B cell (primary cell): ENCODE measurements at regions not wholly inside any gene's neighbourhood (a gene's known extent, or its start where the extent isn't known, plus 50 kb on each side); places are given as distances from the start of the nearest gene placed in this dataset.

Experiments used
- ATAC-seq: fragments of 200-7000 bp; cut with Tn5 transposase; one replicate; pipeline ENCODE4 v1.10.0; 2021; ENCODE audit warnings: low read depth, mild to moderate bottlenecking, moderate number of reproducible peaks, moderate library complexity
- CTCF ChIA-PET: fragments of 350-600 bp; sonication (Branson Sonifier 250); formaldehyde crosslinking; loops from one replicate; lab custom pipeline; 2021; ENCODE audit warnings: antibody characterized with exemption, inconsistent platforms; lab: Charles Lee
- POLR2A ChIA-PET: fragments of 350-600 bp; sonication (Branson Sonifier 250); formaldehyde crosslinking; loops from one replicate; lab custom pipeline; 2021; ENCODE audit warnings: antibody characterized with exemption; lab: Charles Lee
- DNase-seq: peaks from one replicate; pipeline ENCODE4 v3.0.0; 2013
- H2AFZ ChIP-seq: 2 replicates; pipeline ENCODE4 v1.6.1; 2012; ENCODE audit warnings: mild to moderate bottlenecking, low read depth, low read length; ENCODE audit not compliant: insufficient read depth, poor library complexity, severe bottlenecking
- H3K27ac ChIP-seq, 2 donors: 1 replicate in 1 of 2; 2 replicates in 1 of 2; pipeline ENCODE4 v1.5.1; 2012 to 2013; ENCODE audit warnings: low read length in 2 of 2, mild to moderate bottlenecking in 2 of 2, moderate library complexity in 1 of 2
- H3K27me3 ChIP-seq, 4 experiments: fragments of 200-600 bp in 1 of 4; sonication (generic) in 1 of 4; replicated peaks in 1 of 4; 1 replicate in 2 of 4; 2 replicates in 2 of 4; pipeline versions ENCODE4 v1.6.1 to v1.7.0; 2013 to 2016; ENCODE audit warnings: low read length in 3 of 4, mild to moderate bottlenecking in 2 of 4, mixed read lengths in 1 of 4, moderate library complexity in 1 of 4; ENCODE audit not compliant: insufficient read depth in 4 of 4, control insufficient read depth in 3 of 4; ENCODE audit errors: control extremely low read depth in 1 of 4
- H3K36me3 ChIP-seq, 2 experiments: replicated peaks in 1 of 2; 1 replicate in 1 of 2; 2 replicates in 1 of 2; pipeline versions ENCODE4 v1.6.1 to v1.7.1; 2013; ENCODE audit warnings: low read length in 1 of 2; ENCODE audit not compliant: insufficient read depth in 2 of 2, control insufficient read depth in 1 of 2; ENCODE audit errors: control extremely low read depth in 1 of 2, extremely low read depth in 1 of 2
- H3K4me1 ChIP-seq, 2 donors: fragments of 200-600 bp in 1 of 2; sonication (generic) in 1 of 2; 1 replicate in 1 of 2; 2 replicates in 1 of 2; pipeline versions ENCODE4 v1.5.1 to v1.6.1; 2013 to 2017; ENCODE audit warnings: low read length in 2 of 2; ENCODE audit not compliant: control insufficient read depth in 2 of 2, insufficient read depth in 2 of 2
- H3K4me2 ChIP-seq: replicated peaks from 2 replicates; pipeline ENCODE3; 2012; ENCODE audit warnings: mild to moderate bottlenecking, low read depth, low read length; ENCODE audit not compliant: poor library complexity, severe bottlenecking
- H3K4me3 ChIP-seq, 5 experiments: fragments of 200-600 bp in 1 of 5; sonication (generic) in 1 of 5; 1 replicate in 3 of 5; 2 replicates in 2 of 5; pipeline versions ENCODE4 v1.5.1 to v1.7.0; 2011 to 2016; ENCODE audit warnings: low read length in 4 of 5, mild to moderate bottlenecking in 4 of 5, low read depth in 2 of 5, control low read depth in 1 of 5, moderate library complexity in 1 of 5; ENCODE audit not compliant: insufficient read depth in 1 of 5; ENCODE audit errors: control extremely low read depth in 1 of 5, extremely low read depth in 1 of 5
- H3K79me2 ChIP-seq: fragments of 200-600 bp; sonication (generic); one replicate; pipeline ENCODE4 v1.6.0; 2016; ENCODE audit warnings: low read length; ENCODE audit not compliant: control insufficient read depth, insufficient read depth
- H3K9ac ChIP-seq: fragments of 200-600 bp; sonication (generic); 2 replicates; pipeline ENCODE4 v1.6.1; 2017; ENCODE audit warnings: mild to moderate bottlenecking, low read length, moderate library complexity
- H3K9me3 ChIP-seq, 3 donors: one replicate each; pipeline versions ENCODE4 v1.6.1 to v1.7.1; 2013; ENCODE audit warnings: low read length in 2 of 3; ENCODE audit not compliant: control insufficient read depth in 2 of 3, insufficient read depth in 1 of 3; ENCODE audit errors: control extremely low read depth in 1 of 3
- H4K20me1 ChIP-seq: 2 replicates; pipeline ENCODE4 v1.6.0; 2012; ENCODE audit warnings: mild to moderate bottlenecking, low read length; ENCODE audit not compliant: insufficient read depth, control insufficient read depth, poor library complexity, severe bottlenecking
- H3K27ac Mint-ChIP-seq: one replicate; pipeline ENCODE4 v1.8.0; 2021; ENCODE audit warnings: mixed read lengths
- H3K27me3 Mint-ChIP-seq: one replicate; pipeline ENCODE4 v1.8.0; 2021; ENCODE audit warnings: mixed read lengths
- H3K4me1 Mint-ChIP-seq: one replicate; pipeline ENCODE4 v1.8.0; 2021; ENCODE audit warnings: mixed read lengths
- H3K4me3 Mint-ChIP-seq: one replicate; pipeline ENCODE4 v1.8.0; 2021; ENCODE audit warnings: mixed read lengths
- H3K9me3 Mint-ChIP-seq: one replicate; pipeline ENCODE4 v1.8.0; 2022; ENCODE audit warnings: mixed read lengths; ENCODE audit not compliant: insufficient read depth
- EZH2 ChIP-seq: IDR thresholded peaks from 2 replicates; pipeline ENCODE4 v1.6.1; 2012; ENCODE audit warnings: borderline replicate concordance, low read depth, mild to moderate bottlenecking, moderate library complexity, low read length; ENCODE audit not compliant: insufficient read depth, poor library complexity, severe bottlenecking
- WGBS: methylation state at CpG from one replicate; pipeline ENCODE4 v1.1.5; 2013; ENCODE audit warnings: missing lambda C conversion rate; ENCODE audit not compliant: insufficient coverage; 5-methylcytosine and 5-hydroxymethylcytosine counted together
- intact Hi-C: fragments of 100-400 bp; cut with micrococcal nuclease; formaldehyde crosslinking; loops from one replicate; pipeline ENCODE4 v1.10.0; 2022
- TF ChIP-seq, protein P1 (sequence below): fragments of 200-600 bp; IDR thresholded peaks from one replicate; pipeline ENCODE4 v1.8.0; 2022; ENCODE audit warnings: antibody characterized with exemption, mild to moderate bottlenecking

DNA sequence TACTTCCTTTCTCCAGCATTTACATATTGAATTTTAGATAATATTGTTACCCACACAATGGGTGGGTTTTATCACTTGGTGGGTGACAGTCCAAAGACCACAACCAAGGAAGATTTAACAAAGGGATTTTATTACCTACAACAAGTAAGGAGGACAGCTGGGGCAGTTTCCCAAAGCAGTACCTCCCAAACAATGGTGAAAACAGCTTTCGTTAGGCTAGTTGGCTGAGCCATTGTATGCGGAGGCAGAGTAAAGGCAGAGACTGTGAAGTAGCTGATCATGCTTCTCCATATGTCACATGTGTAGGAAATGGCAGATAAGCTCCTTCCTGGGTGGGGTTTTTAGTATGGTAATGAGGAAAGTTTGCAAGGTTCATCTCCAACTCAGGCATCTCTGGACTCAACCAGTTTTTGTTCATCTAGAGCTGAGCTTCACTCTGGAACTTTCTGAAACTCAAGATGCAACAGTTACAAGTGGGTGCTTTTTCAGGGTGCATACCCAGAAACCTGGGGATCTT, 104.3 kb upstream of the PSMD7 start:
- 83% methylated on average over 2 of the region's 2 CpGs for WGBS

DNA sequence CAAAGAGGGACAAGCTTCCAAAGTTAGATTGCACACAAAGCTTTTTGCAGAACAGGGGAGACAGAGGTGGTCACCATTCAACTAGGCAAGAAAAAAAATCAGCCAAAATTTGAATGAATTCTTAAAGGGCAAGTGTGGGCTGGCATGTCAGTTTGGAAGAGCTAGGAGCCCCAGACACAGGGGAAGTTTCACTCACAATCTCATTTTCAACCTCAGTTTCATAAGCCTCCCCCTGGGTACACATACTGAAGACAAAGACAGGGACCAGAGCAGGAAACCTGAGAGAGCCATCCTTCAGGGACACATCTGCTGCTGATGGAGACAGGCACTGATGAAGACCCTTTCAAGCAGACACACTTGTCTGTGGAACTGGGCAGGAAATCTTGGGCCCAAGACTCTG, 106.3 kb upstream of the PSMD7 start:
- POLR2A ChIA-PET, result no interaction called here

More for the DNA sequence above, 104.3 kb upstream of the PSMD7 start:
- ATAC-seq (no peak), DNase-seq (no peak)
- Histone ChIP-seq H3K9me3 (peaks cover 0 to 2% (median 0%) of the 10 kb centered on the region in 3 donors), H3K4me2 (no peak overlapping the region), H4K20me1 (no peaks in the 10 kb centered on the region), H3K79me2 (no peaks in the 10 kb centered on the region), H2AFZ (no peak overlapping the region), H3K27me3 (no peaks in the 10 kb centered on the region), H3K27ac (no peak overlapping the region), H3K36me3 (no peaks in the 10 kb centered on the region), H3K9ac (no peak overlapping the region), H3K4me3 (no peak overlapping the region), H3K4me1 (no peaks in the 10 kb centered on the region)
- Mint-ChIP-seq H3K4me3 (no peak overlapping the region), H3K9me3 (no peaks in the 10 kb centered on the region), H3K27ac (no peak overlapping the region), H3K27me3 (peaks cover 14% of the 10 kb centered on the region), H3K4me1 (no peaks in the 10 kb centered on the region)
- TF ChIP-seq EZH2, result no peak
- TF ChIP-seq, protein P1, sequence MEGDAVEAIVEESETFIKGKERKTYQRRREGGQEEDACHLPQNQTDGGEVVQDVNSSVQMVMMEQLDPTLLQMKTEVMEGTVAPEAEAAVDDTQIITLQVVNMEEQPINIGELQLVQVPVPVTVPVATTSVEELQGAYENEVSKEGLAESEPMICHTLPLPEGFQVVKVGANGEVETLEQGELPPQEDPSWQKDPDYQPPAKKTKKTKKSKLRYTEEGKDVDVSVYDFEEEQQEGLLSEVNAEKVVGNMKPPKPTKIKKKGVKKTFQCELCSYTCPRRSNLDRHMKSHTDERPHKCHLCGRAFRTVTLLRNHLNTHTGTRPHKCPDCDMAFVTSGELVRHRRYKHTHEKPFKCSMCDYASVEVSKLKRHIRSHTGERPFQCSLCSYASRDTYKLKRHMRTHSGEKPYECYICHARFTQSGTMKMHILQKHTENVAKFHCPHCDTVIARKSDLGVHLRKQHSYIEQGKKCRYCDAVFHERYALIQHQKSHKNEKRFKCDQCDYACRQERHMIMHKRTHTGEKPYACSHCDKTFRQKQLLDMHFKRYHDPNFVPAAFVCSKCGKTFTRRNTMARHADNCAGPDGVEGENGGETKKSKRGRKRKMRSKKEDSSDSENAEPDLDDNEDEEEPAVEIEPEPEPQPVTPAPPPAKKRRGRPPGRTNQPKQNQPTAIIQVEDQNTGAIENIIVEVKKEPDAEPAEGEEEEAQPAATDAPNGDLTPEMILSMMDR, result no peak
- CTCF ChIA-PET, result no interaction called here
- POLR2A ChIA-PET, result no interaction called here
- intact Hi-C loops, result no loop called here

More for the DNA sequence above, 106.3 kb upstream of the PSMD7 start:
- Mint-ChIP-seq H3K27ac (no peak overlapping the region), H3K4me1 (no peaks in the 10 kb centered on the region), H3K4me3 (no peak overlapping the region), H3K9me3 (no peaks in the 10 kb centered on the region), H3K27me3 (peaks cover 10% of the 10 kb centered on the region)
- Histone ChIP-seq H3K79me2 (no peaks in the 10 kb centered on the region), H3K4me2 (no peak overlapping the region), H3K36me3 (no peaks in the 10 kb centered on the region), H3K27ac (no peak overlapping the region), H4K20me1 (no peaks in the 10 kb centered on the region), H3K9me3 (peaks cover 0 to 3% (median 0%) of the 10 kb centered on the region in 3 donors), H3K4me3 (no peak overlapping the region), H3K9ac (no peak overlapping the region), H3K4me1 (no peaks in the 10 kb centered on the region), H3K27me3 (no peaks in the 10 kb centered on the region), H2AFZ (no peak overlapping the region)
- CTCF ChIA-PET, result no interaction called here
- intact Hi-C loops, result no loop called here
- DNase-seq, result no peak
- TF ChIP-seq, protein P1, result no peak
- no peak for TF ChIP-seq EZH2
- no peak for ATAC-seq
